ENCODE measurements at regions not wholly inside any gene's neighbourhood (a gene's known extent, or its start where the extent isn't known, plus 50 kb on each side); places are given as distances from the start of the nearest gene placed in this dataset.
A peak's percentile ranks its signal among the peaks of the same experiment; 100 is the strongest.
"Not testable (repeated sequence)": the region's sequence is repeated elsewhere in the genome, so short reads cannot be mapped to it uniquely, and the experiment has no call there.

DNA sequence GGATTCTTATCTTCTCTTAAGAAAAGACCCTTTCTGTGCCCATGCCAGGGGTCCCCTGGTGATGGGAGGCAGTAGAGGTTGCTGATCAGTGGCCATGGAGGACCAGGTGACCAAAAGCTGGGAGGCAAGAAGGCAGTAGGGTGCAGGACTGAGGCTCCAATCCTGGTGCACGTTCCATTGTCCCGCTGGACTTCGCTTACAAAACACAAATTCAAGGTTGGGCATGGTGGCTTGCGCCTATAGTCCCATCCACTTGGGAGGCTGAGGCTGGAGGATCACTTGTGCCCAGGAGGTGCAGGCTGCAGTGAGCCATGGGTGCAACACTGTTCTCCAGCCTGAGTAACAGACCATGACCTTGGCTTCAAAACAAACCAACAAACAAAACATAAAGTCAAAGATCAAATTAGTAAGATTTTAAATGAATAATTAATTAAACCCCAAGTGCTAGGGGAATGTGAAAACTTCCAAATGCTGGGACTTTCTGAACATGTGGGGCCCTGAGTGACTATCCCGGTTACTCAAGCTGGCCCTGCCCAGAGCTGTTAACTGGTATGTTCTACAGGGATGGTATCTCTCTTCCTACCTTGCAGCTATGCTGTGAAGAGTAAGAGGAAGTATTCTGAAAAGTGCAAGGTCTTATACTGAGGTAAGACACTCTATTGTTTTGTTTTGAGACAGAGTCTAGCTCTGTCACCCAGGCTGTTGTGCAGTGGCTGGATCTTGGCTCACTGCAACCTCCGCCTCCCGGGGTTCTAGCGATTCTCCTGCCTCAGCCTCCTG, 97.6 kb downstream of the LYZL2 start:
- no peak for DNase-seq

DNA sequence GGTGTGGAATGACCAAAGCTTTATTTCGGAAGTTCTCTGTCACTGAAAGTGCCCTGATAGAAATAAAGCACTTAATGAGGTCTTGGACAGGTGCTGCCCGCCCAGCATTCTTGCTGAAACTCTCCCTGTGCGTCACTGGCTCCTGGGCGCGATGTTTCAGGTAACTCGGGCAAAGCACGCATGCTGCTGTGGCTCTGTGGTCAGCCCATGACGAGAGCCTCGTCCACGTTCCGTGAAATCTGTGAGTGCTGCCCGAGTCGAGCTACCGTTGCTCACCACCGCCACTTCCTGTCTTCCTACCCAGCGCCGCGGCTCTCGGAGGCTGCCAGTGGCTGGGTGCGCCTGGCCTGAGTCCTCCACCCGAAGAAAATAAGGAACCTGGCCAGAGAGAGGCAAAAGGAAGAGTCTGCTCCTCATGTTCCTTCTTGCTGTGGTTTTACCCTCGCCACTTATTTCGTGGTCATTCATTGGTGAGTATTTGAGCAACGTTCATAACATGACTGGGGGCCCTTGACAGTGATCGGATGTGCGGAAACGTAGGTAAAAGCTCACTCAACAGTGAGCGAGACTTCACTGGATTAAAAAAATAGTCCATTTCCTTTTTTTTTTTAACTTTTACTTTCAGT, 95.5 kb downstream of the MAP3K8 start:
- peak; percentile 61 for DNase-seq

DNA sequence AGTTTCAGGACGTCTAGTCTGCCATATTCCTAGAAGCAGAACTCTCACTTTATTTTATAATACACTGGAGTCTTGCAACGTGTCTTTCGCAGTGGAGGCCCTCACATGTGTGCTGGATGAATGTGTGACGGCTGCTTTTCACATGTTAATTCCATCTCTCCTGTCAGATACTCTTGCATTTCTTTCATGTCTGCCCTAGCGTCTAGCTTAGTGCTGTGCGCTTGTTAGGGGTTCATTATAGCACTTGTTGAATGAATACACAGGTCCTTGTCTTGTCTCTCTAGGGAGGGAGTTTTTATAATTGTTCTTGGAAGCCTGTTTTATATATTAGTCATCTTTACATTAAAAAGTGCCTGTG, 94.4 kb downstream of the MAP3K8 start:
- no peak for DNase-seq

DNA sequence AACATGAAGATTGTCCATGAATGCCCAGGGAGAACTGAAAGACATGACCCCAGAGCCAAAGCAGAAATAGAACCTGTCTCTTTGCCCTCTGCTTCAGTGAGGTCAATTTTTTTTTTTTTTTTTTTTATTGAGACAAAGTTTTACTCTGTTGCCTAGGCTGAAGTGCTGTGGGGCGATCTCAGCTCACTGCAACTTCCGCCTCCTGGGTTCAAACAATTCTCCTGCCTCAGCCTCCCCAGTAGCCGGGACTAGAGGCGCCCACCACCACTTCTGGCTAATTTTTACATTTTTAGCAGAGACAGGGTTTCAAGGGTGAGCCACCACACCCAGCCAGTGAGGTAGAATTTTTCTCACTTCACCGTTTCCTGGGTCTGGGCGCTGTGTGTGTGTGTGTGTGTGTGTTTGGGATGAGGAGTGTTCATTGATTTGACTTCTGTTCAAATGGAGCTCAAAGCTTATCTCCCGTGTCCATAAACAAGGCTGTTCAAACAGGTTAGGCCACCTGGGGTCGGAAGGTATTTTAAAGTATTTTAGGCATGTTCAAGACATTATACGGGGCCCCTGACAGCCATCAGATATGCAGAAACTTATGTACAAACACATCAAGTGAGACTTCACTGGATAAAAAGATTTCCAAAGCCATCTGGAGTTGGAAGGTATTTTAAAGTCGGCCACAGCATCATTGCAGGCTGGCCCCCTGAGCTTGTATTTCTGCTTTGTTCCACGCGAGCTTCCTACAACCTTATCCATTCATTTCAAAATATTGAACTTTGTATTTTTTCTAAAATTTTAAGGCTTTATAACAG, 93.8 kb downstream of the MAP3K8 start:
- DNase-seq: no peak

DNA sequence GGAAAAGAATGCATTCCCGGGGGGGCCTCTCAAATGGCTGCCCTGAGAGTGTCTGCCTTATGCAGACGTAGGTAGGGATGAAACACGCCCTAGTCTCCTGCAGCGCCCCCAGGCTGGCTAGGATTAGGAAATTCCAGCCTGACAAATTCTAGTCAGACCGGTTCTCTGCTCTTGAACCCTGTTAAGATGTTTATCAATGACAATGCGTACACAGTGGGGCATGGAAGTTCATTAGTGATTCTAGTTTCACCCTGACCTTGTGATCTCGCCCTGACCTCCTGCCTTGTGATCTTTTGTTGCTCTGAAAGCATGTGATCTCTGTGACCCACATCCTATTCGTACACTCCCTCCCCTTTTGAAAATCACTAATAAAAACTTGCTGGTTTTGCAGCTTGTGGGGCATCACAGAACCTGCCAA, 88.7 kb downstream of the MAP3K8 start:
- DNase-seq: not testable (repeated sequence)

DNA sequence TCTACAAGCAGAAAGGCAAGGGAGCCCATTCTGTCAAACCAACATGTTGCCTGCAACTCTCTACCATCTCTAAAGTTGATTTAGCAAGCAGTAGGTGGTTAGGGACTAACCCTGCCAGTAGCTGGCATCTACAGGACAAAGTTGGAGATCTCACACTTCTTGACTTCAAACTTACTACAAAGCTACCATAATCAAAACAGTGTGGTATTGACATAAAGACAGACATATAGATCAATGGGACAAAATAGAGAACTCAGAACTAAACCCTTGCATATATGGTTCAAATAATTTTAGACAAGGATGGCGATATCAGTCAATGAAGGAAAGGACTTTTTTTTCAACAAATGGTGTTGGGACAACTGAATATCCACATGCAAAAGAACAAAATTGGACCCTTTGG, 84.9 kb downstream of the MAP3K8 start:
- DNase-seq: no peak

Data from activated naive CD4-positive, alpha-beta T cell treated with anti-CD3 and anti-CD28 coated beads, Interleukin-2, amount 50 U/mL, for 16 hours (primary cell).